ENCODE measurements at regions not wholly inside any gene's neighbourhood (a gene's known extent, or its start where the extent isn't known, plus 50 kb on each side); places are given as distances from the start of the nearest gene placed in this dataset.

GRCh38 chrX:125810856-125811255 is 355.2 kb downstream of the DCAF12L2 start:
- TF ChIP-seq POLR2A (IDR thresholded peaks at IDR 0.05) (no peak), CTCF (IDR thresholded peaks at IDR 0.05) (no peak), POLR2AphosphoS5 (IDR thresholded peaks at IDR 0.05) (no peak)
